Astrocyte (in vitro differentiated cells and primary cell): ENCODE measurements at regions not wholly inside any gene's neighbourhood (a gene's known extent, or its start where the extent isn't known, plus 50 kb on each side); places are given as distances from the start of the nearest gene placed in this dataset.

ENCODE experiments used
- CTCF ChIP-seq: IDR thresholded peaks from 2 replicates; pipeline ENCODE4 v1.5.1; 2011; ENCODE audit warnings: low read depth, mild to moderate bottlenecking, inconsistent platforms, low read length, moderate library complexity; ENCODE audit not compliant: insufficient read depth
- EZH2 ChIP-seq: IDR thresholded peaks from 2 replicates; pipeline ENCODE4 v1.6.1; 2012; ENCODE audit warnings: mild to moderate bottlenecking, low read length, inconsistent platforms; ENCODE audit not compliant: insufficient read depth

GRCh38 chr22:34913826-34914225 lies 152.1 kb upstream of the ISX start:
- TF ChIP-seq CTCF (no peak), EZH2 (no peak)
